T47D (cell line): ENCODE measurements at regions not wholly inside any gene's neighbourhood (a gene's known extent, or its start where the extent isn't known, plus 50 kb on each side); places are given as distances from the start of the nearest gene placed in this dataset.
"Not testable (repeated sequence)": the region's sequence is repeated elsewhere in the genome, so short reads cannot be mapped to it uniquely, and the experiment has no call there.

Source experiments
- DNase-seq, 2 experiments: peaks; one replicate each; pipeline versions ENCODE4 v3.0.0 to v3.0.0-alpha.2; 2011 to 2012; ENCODE audit warnings: low read depth in 1 of 2, low spot score in 1 of 2
- JUND ChIP-seq: IDR thresholded peaks from 2 replicates; pipeline ENCODE4 v1.6.1; 2012; ENCODE audit warnings: low read depth
- in situ Hi-C: cut with HindIII; loops from 2 replicates; pipeline ENCODE4 v1.10.0; 2016; ENCODE audit warnings: low sequenced_read_pairs, low pct_unique_long_range_greater_than_20kb

GRCh38 chr12:107513636-107514400 lies 171.8 kb upstream of the PWP1 start:
- DNase-seq = no peak
- no peak for TF ChIP-seq JUND
- in situ Hi-C loops = no loop called here

- in situ Hi-C loops = no loop called here
- no peak for TF ChIP-seq JUND
- no peak for DNase-seq
Measured at GRCh38 chr12:107514887-107515445, 170.6 kb upstream of the PWP1 start.

- in situ Hi-C loops = no loop called here
- no peak for TF ChIP-seq JUND
- no peak for DNase-seq
Measured at GRCh38 chr12:107515446-107515958, 170.1 kb upstream of the PWP1 start.

- DNase-seq, in situ Hi-C loops: not testable (repeated sequence)
Measured at GRCh38 chr12:107517816-107518215, 167.8 kb upstream of the PWP1 start.

GRCh38 chr12:107518868-107519267 lies 166.7 kb upstream of the PWP1 start:
- DNase-seq = no peak
- in situ Hi-C loops = no loop called here
- TF ChIP-seq JUND = no peak

- peak in 1 of 2 experiments; percentile 81 for DNase-seq
- in situ Hi-C loops = no loop called here
- TF ChIP-seq JUND = no peak
Measured at GRCh38 chr12:107519906-107520859, 165.4 kb upstream of the PWP1 start.

- in situ Hi-C loops = no loop called here
- DNase-seq = no peak
- TF ChIP-seq JUND = no peak
Measured at GRCh38 chr12:107521826-107522355, 163.7 kb upstream of the PWP1 start.

GRCh38 chr12:107522692-107523477 lies 162.7 kb upstream of the PWP1 start:
- no peak for TF ChIP-seq JUND
- in situ Hi-C loops = no loop called here
- DNase-seq = peak in 1 of 2 experiments; percentile 26

GRCh38 chr12:107523775-107524535 lies 161.6 kb upstream of the PWP1 start:
- no peak for TF ChIP-seq JUND
- in situ Hi-C loops = no loop called here
- DNase-seq = no peak

- DNase-seq = no peak
- no peak for TF ChIP-seq JUND
- in situ Hi-C loops = no loop called here
Measured at GRCh38 chr12:107525063-107525718, 160.4 kb upstream of the PWP1 start.
